ENCODE measurements at regions not wholly inside any gene's neighbourhood (a gene's known extent, or its start where the extent isn't known, plus 50 kb on each side); places are given as distances from the start of the nearest gene placed in this dataset.

DNA sequence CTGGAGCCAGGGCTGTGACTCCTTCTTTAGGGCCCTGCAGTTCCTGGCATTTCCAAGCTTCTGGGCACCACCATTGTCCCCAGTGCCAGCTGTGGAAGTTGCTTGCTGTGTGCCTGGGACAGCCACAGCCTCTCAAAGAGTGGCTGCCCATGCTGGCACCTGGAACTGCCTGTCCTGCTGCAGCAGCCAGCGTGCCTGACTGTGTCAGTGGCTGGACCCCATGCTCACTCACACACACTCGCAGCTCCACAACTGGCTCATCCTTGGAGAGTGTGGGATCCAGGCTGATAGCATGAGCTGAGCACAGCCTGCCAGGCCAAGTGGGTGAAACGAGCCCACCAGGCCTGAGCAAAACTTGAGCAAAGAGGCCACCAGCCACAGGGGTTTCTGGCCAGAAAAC is 1107.6 kb downstream of the C4orf33 start:
- no peak for DNase-seq

DNA sequence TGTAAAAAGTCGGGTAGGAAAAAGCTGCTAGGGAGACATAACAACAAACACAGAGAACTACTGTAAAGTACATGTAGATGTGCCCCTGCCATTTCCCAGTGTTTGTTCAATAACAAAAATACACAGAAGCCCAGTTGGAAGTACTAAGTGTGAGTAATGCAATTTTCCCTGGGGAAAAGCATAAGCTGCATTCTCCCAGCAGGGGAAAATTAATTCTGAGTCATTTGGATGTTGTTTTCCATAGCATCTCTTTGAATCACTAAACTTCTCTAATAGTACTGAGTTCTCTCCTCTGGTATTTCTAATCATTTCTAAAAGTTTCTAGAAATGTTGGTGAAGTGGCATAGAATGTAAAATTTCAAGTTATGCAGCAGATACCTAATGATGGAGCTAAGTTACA is 1114.9 kb downstream of the C4orf33 start:
- DNase-seq, result no peak

DNA sequence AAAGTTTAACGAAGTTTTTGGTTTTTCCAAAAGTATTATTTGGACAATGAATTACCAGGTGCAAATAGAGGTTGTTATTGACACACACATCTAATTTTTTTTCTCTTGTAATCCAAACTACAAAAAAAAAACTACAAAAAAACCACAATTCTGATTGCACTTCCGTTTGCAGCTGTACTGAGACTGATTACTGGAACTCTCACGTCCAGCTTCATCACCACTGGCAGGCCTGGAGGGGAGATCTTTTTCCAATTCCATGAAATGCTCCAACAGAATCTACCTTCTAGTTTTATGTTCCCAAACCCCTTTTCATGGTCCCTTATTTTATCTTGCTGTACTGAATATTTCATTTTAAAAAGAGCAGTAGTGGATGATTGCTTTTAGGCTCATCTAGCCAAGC is 1118.3 kb downstream of the C4orf33 start:
- no peak for DNase-seq

DNA sequence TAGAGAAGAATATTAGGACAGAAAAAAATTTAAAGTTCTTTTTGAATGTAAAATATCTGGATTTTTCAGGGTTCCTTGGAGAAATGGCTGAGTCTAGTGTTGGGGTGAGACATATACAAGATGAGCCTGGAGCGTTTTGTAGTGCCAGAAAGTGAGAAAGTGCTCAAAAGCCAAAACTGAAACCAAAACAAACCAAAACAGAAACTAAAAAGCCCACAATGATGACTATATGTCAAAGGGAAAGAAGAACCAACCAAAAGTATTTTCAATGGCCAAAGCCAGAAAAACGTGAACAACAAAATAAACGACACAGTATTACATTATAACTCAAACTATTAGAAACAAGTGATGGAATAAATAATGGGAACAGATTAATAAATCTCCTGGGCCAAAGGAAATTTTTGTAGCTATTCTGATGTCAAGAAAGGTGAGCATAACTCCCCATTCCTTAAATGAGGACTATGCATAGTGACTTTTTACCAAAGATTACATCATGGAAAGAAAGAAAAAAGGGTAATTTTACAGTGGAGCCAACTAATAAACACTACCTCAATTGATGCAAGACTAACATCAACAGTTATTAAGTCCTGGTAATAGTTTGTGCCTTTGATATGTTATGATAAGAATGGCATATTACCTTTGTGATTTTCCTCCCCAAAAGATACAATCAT is 1137.6 kb downstream of the C4orf33 start:
- DNase-seq, result no peak

DNA sequence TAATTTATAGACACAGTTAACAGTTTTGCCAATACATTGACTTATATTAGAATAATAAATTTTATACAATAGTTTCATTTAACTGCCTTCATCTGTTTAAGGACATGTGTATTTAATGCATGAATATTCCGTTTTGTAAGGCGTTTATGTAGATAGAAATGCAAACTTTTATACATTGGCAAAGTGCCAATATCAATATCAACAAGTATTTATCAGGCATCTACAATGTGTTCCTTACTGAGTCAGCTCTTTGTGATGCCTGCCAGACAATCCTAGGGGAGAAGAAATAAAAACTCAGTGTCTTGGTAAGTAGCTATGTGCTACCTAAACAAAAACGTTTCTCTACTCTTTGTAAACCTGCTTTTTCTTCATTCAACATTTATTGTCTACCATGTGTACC is 1142.2 kb downstream of the C4orf33 start:
- no peak for DNase-seq

DNA sequence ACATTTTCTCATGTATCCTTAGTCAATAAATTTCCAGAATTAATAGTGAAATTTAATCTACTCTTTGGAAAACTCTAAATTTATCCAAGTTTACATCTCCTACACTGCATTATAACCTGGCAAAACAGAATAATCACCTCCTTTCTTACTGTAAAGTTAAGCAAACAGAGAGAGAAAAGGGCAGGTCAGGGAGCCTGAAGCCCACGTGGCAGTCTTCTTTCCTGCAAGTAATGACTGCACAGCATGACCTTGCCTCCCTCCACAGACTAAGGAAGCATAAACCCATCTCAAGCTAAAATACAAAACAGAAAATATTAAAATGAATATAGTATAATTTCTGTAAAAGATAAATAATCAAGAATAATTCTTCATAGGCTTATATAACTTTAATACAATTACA is 1153.0 kb downstream of the C4orf33 start:
- DNase-seq, result no peak

DNA sequence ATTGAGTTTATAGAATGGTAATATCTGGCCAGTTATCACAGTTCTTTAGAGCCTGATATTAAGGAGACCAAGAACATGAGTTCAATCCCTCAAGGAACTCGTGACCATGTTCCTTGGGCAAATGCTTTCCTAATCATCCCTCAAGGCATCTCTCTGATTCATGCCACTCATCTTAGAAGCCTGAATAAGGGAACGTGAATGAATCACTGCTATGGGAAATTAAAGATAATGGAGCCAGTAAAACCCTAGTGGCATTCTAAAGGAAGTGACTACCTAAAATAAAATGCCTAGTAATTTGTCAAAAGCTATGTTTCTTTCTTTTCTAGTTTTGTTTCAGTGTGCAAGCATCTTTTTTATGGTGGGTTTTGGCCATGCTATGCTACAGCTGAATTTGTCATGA is 1161.3 kb downstream of the C4orf33 start:
- DNase-seq, result no peak

DNA sequence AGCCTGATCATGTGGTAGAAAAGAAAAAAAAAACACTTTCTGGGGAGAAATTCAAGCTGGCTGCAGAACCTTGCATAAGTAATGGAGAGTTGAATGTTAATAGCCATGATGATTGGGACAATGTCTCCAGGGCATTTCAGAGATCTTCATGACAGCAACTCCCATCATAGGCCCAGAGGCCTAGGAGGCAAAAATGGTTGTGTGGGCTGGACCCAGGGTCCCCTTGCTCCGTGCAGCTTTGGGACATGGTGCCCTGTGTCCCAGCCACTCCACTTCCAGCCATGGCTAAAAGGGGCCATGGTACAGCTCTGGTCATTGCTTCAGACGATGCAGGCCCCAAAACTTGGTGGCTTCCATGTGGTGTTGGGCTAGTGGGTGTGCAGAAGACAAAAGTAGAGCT is 1170.9 kb downstream of the C4orf33 start:
- no peak for DNase-seq

DNA sequence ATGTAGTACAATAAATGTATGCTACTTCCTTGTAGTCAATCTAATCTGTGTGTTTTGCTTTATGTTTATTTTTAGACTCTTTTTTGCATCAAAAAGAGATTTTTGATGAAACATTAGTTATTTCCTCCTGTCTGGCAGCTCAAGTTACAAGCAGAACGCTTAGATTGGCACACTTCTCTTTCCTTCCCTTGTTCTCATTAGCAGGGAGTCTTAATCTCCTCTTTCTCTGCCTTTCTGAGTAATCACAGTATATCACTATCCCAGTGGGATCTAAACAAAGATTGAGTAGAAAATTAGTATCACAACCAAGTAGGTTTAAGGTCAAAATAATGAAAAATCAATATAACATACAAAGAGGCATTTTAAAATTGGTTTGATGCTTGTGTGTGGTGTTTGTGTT is 1192.6 kb downstream of the C4orf33 start:
- no peak for DNase-seq

DNA sequence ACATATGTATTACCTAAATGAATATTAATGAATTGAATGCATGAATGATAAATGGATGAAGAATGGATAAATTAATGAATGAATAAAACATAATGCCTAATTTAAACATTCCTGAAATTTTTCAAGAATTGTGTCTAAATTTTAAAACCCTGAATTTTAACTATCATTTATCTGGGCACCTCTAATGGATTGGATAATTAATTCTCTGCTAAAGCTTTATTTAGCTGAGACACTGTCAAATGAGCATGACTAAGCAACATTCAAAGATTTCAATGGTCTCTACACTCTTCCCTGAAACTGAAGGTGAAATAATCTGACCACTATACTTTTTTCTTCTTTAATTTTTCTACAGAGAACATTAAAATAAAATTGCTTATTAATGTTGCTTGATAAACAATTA is 1197.7 kb downstream of the C4orf33 start:
- no peak for DNase-seq

DNA sequence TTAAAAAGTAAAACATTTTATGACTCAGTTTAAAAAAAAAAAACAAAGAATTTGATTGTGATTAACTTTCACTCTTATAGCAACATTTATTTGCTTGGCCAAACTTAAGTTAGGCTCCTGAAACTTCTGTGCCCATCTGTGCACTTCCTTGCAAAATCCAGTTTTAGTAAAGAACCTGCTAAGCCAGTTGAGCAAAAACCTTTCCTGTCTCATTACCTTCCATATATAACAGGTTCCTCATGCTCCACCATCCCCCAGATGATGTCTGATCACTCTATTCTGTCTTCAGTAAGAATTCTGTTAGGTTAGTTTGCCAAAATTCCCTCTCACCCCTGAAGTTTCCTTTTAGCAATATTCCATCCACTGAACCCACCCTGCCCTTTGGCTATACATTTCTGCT is 1200.5 kb downstream of the C4orf33 start:
- DNase-seq, result no peak

DNA sequence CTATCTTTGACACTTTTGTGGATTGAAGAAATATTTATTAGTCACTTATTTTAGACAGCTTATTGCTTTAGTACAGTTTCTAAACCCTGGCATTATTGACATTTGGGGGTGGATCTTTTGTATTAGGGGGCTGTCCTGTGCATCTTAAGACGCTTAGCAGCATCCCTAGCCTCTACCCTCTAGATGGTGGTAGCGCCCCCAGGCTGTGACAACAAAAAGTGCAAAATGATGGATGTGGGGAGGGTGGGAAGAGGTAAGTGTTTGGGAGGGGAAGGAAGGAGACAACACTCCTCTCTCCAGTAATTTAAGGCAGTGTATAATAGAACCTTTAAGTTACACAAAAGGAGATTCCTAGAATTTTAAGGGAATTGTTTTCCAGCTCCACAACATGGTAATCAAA is 1210.6 kb downstream of the C4orf33 start:
- no peak for DNase-seq

DNA sequence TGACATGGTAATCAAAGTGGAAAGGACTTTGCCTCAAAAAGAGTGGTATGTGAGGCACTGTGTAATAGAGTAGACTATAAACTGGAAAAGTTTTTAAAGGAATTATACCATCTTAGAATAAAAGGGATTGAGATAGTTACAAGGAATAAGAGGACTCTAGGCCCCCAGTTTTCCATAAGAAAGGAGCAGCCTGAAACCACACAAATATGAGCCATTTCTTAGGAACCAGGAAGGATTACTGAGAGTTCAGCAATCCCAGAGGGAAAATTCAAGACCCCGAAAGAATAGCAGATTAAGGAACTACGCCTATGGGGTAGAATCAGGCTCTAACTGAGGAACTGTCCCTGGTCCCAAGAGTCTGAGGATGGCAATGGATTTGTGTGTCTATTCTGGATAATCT is 1213.3 kb downstream of the C4orf33 start:
- no peak for DNase-seq

DNA sequence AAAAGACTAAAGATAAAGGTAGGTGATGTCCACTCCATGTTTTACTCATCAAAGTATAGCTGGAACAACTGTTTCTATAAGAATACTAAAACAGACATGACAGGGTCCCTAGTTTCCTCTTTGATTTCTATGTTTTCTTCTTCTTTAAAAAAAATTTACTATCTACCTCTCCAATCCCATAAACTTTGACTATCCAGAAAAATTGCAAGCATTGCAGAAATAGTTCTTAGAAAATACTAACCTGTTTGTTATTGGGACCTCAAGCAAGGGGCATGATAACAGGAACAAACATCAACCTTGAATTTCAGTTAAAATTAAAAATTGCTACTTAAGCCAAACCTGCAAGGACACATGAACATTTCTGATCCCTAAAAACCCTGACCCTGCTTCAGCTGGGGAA is 1226.5 kb downstream of the C4orf33 start:
- DNase-seq, result no peak

DNA sequence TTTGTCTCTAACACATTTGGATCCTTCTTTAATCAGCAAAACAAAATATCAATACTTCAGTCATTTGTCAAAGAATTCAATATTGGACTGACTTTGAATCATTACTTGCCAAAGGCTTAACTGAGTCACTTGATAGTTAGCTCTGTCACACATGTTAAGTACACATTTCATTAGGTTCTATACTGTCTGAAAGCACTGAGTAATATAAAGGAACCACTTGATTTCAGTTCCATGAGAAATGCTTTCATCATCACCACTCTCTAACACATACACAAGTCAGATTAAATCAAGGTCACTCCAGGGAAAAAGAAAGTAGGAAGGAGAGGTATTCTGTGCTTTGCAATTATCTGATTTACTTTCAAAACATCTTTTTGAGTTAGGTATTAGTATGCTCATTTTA is 1233.1 kb downstream of the C4orf33 start:
- no peak for DNase-seq

DNA sequence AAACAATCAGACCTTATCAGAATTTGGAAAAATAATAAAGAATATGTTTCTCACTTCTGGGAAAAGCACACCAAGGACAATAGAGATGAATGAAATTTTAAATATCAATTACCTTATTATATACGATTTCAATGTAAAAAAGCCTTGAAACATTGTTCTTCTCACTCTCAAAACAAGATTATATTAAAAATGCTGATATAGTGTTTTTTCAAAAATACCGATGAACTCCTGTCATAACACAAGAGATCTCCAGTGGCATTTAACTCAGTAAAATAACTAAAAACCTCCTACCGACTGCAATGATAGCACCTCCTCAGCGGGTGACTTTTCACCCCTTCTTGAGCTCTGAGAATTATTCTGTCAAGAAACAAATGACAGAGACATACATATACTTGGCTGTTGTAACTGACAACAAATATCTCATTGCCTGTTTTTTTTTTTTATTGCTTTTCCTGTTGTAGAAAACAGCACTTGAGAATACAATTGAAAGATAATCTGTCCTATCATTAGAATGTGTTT is 1237.3 kb downstream of the C4orf33 start:
- DNase-seq, result no peak

DNA sequence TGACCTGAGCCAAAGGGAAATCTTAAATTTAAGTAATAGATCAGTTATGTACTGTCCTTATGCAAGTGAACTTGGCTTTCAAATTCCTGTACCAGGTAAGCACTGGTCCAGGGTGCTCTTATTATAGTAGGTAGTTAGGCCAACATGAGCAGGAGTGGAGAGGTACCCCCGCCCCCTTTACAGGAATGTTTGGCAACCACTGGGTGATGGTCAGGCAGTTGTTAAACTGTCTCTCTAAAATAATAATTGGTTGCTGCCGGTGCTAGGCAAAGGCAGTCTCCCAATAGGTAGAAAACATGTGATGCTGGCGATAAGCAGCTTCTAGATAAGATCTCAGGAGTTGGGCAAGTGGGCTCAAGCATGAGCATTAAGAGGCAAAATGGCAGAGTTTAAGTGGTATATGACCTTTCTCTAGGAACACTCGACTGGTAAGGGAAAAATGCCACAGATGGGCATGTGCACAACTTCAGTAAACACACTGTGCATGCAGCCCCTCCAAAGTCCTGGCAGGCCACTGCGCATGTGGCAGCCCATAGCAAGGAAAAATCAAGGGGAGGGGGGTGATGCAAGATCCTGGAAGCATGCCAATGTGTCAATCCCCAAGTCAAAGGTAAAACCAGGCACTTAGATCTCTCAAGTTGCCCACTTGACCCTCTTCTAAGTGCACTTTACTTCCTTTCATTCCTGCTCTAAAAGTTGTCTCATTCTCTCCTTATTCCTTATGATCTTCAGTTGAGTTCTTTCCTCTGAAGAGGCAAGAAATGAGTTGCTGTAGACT is 1239.7 kb downstream of the C4orf33 start:
- no peak for DNase-seq

DNA sequence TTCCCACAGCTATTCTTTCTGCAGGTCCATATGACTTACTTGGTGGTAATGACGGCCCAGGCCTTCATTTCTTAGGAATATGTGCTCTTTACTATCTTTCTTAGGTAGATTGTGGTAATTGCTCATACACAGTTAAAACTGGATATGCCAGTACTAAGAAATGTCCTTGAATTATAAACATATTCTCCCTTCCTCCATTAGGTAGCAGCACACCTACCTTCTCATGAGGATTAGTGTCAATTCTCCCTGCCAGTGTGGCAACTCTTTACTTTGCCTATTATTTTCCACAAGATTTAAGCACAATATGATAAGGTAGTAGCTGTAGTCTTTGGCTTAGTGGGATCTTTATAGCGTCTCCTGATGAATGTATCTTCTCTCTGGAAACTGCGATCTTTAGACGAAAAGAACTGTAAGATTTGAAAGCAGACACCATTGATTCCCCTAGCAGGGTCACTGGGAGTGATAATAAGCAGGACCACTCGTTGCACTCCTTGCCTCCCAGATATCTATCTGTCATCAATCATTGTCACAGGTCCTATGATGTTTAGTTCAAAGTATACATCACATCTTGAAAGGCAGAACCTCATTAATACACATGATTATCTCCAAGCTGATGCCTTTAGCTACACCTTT is 1240.7 kb downstream of the C4orf33 start:
- DNase-seq, result no peak

DNA sequence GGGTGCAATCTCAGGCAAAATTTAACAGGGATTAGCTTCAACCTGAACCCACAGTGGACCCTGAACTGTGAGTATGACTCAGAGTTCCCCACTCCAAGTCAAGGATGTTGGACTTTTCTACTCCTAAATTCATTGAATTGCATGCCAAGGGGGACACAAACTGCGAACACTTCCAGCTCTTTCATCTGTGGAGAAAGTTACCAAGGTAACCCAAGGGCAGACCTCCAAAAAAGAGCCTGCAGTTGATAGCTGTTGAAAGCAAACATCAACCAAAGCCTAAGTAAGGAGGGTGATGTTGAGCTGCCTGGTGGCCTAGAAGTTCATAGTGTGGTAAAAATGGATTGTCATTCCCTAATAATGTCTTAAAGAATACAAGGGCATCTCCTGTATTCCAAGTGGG is 1242.9 kb downstream of the C4orf33 start:
- no peak for DNase-seq

DNA sequence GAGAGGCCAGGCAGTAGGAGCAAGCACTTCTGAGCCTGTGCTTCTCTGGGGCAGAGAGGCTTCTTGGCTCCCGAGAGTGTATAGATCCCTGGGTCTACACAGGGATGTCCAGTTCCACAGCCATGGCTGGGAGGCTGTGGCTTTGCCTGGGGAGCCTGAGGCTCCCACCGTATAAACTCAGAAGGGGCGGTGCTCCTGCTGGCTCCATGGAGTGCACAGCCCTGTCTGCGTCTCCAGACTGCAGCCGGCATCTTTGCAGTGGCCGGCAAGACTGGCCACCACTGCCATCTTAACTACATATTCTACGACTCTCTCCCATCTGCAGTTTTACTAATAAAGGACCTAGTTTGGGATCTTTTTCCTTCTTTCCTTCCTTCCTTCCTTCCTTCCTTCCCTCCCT is 1253.8 kb downstream of the C4orf33 start:
- DNase-seq, result no peak

DNA sequence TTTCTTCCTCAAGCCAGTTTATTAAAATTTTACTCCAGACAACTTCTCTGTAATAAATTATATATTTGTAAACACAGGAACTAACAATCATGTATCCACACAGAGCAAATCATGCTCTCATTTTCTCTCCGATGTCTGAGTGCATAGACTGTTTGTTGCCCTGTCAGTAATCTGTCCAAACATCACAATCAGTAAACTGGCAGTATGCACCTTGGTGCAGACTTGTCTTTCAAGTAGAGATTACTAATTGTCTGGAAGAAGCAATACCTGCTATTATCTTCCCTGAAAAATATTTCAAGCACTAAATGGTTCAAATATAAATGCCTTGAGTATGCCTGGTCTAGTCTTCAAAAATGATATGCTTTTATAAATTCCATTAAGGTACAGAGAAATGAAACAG is 1260.9 kb downstream of the C4orf33 start:
- DNase-seq, result no peak

DNA sequence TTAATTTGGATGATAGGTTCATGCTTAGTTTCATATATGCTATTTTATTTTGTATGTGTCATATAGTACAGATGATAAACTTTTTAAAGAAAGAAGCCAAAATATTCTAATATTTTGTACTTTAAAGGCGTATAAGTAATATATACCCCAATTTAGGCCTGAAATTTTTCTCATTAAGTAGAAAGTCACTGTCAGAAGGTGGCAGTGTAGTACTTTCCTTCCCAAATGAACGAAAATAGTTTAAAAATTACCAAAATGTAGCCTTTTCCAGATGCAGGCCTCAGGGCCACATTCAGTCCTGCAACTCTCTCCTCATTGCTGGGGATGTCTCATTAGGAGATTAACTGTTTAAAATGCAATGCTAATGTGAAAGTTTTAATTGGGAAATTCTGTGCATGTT is 1263.6 kb downstream of the C4orf33 start:
- DNase-seq, result no peak

DNA sequence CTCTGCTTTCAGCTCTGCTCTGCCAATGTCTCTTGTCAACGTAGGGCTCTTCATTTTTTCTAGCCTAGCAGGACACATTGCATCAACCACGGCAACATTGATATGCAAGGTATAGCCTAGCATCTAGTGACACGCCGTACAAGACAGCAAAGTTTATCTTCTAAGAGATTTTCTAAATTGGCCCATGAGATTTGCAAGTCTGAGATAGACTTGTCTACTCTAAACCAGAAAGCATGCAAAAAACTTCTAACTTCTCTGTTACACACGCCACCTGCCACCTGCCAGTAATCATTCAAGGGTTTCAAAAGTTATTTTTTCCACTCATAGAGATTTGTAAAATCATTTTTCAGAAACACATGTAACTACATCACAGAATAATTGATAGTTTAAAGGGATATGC is 1265.7 kb downstream of the C4orf33 start:
- DNase-seq, result no peak

DNA sequence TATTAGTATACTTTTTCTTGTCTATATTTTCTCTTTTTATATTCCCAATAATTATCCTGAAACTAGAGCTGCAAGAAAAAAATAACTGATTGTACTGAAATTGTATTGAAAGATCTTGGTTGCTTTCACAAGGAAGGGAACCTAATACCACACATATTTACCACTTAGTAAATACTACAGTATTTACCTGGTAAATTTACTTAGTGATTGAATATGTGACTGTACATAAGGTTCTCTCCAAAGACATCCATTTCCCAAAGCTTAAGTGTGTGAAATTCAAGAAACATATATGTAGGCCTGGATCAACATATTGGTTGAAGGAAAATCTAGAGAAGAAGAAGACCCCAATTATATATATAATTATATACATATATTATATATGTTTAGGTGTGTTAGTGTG is 1272.7 kb downstream of the C4orf33 start:
- no peak for DNase-seq

All from activated T-cell treated with anti-CD3 and anti-CD28 coated beads, Interleukin-2, amount 50 U/mL, for 1 hour (primary cell).